ENCODE measurements at regions not wholly inside any gene's neighbourhood (a gene's known extent, or its start where the extent isn't known, plus 50 kb on each side); places are given as distances from the start of the nearest gene placed in this dataset.

GRCh38 chr18:11533942-11534496 is 75.4 kb upstream of the SLC35G4 start:
- TF ChIP-seq MAX (IDR thresholded peaks at IDR 0.05; ENCODE audit: low read depth, low read length) (no peak), POLR2A (IDR thresholded peaks at IDR 0.05; ENCODE audit: extremely low read depth, insufficient read length) (no peak), CTCF (IDR thresholded peaks at IDR 0.05; ENCODE audit: low read depth, low read length) (no peak), MYC (IDR thresholded peaks at IDR 0.05; ENCODE audit: low read depth, low read length) (no peak)
- H3K4me3 ChIP-seq (ENCODE audit: low read depth, low read length) = no peak overlapping the region
- DNase-seq (ENCODE audit: low read depth) = no peak

GRCh38 chr18:11533513-11533890 is 75.9 kb upstream of the SLC35G4 start:
- TF ChIP-seq POLR2A (IDR thresholded peaks at IDR 0.05; ENCODE audit: extremely low read depth, insufficient read length) (no peak), MAX (IDR thresholded peaks at IDR 0.05; ENCODE audit: low read depth, low read length) (no peak), CTCF (IDR thresholded peaks at IDR 0.05; ENCODE audit: low read depth, low read length) (no peak), MYC (IDR thresholded peaks at IDR 0.05; ENCODE audit: low read depth, low read length) (no peak)
- no peak overlapping the region for H3K4me3 ChIP-seq (ENCODE audit: low read depth, low read length)
- DNase-seq (ENCODE audit: low read depth) = no peak

GRCh38 chr18:11532758-11533512 is 76.5 kb upstream of the SLC35G4 start:
- TF ChIP-seq POLR2A (IDR thresholded peaks at IDR 0.05; ENCODE audit: extremely low read depth, insufficient read length) (no peak), CTCF (IDR thresholded peaks at IDR 0.05; ENCODE audit: low read depth, low read length) (no peak), MAX (IDR thresholded peaks at IDR 0.05; ENCODE audit: low read depth, low read length) (no peak), MYC (IDR thresholded peaks at IDR 0.05; ENCODE audit: low read depth, low read length) (no peak)
- DNase-seq (ENCODE audit: low read depth) = no peak
- H3K4me3 ChIP-seq (ENCODE audit: low read depth, low read length) = no peak overlapping the region

- TF ChIP-seq MAX (IDR thresholded peaks at IDR 0.05; ENCODE audit: low read depth, low read length) (no peak), MYC (IDR thresholded peaks at IDR 0.05; ENCODE audit: low read depth, low read length) (no peak), CTCF (IDR thresholded peaks at IDR 0.05; ENCODE audit: low read depth, low read length) (no peak), POLR2A (IDR thresholded peaks at IDR 0.05; ENCODE audit: extremely low read depth, insufficient read length) (no peak)
- no peak for DNase-seq (ENCODE audit: low read depth)
- no peak overlapping the region for H3K4me3 ChIP-seq (ENCODE audit: low read depth, low read length)
Measured at GRCh38 chr18:11529081-11529480, 80.3 kb upstream of the SLC35G4 start.

- TF ChIP-seq CTCF (IDR thresholded peaks at IDR 0.05; ENCODE audit: low read depth, low read length) = no peak
- TF ChIP-seq MAX (IDR thresholded peaks at IDR 0.05; ENCODE audit: low read depth, low read length) = no peak
- TF ChIP-seq MYC (IDR thresholded peaks at IDR 0.05; ENCODE audit: low read depth, low read length) = no peak
- no peak for TF ChIP-seq POLR2A (IDR thresholded peaks at IDR 0.05; ENCODE audit: extremely low read depth, insufficient read length)
- no peak for DNase-seq (ENCODE audit: low read depth)
- no peak overlapping the region for H3K4me3 ChIP-seq (ENCODE audit: low read depth, low read length)
Measured at GRCh38 chr18:11526675-11527074, 82.7 kb upstream of the SLC35G4 start.
